ENCODE measurements at regions not wholly inside any gene's neighbourhood (a gene's known extent, or its start where the extent isn't known, plus 50 kb on each side); places are given as distances from the start of the nearest gene placed in this dataset.
"Not testable (repeated sequence)": the region's sequence is repeated elsewhere in the genome, so short reads cannot be mapped to it uniquely, and the experiment has no call there.

GRCh38 chr2:89830341-89831218 is 1139.1 kb downstream of the RPIA start:
- not testable (repeated sequence) for H4K5ac ChIP-seq (ENCODE audit: low read length); H3K79me2 ChIP-seq (ENCODE audit: control insufficient read depth, insufficient read depth, low read length); H2BK15ac ChIP-seq (replicated peaks; ENCODE audit: low read depth); H2AK5ac ChIP-seq (ENCODE audit: low read length); H3K23ac ChIP-seq (ENCODE audit: low read length); H2BK120ac ChIP-seq (ENCODE audit: low read depth, low read length); H3K4ac ChIP-seq (ENCODE audit: low read depth, low read length); H3K4me1 ChIP-seq (ENCODE audit: control insufficient read depth, low read depth, low read length); H3K79me1 ChIP-seq (ENCODE audit: low read length); H3K27me3 ChIP-seq (ENCODE audit: insufficient read depth, low read length, poor library complexity); H3K9ac ChIP-seq (ENCODE audit: low read length); H3K18ac ChIP-seq (ENCODE audit: low read length); H3K4me2 ChIP-seq (ENCODE audit: low read length); H3K27ac ChIP-seq (ENCODE audit: low read depth, low read length); H3K36me3 ChIP-seq (ENCODE audit: control insufficient read depth, insufficient read depth, low read length); H4K8ac ChIP-seq (ENCODE audit: low read depth, low read length); H3K56ac ChIP-seq (ENCODE audit: low read length); H2BK5ac ChIP-seq (ENCODE audit: low read length)
- 98% methylated on average over 9 of the region's 14 CpGs for WGBS (ENCODE audit: extremely low coverage, insufficient coverage, low lambda C conversion rate)
- DNase-seq: peak; percentile 35
- peak overlapping the region; percentile 4 for H3K4me3 ChIP-seq (ENCODE audit: low read length)

DNA sequence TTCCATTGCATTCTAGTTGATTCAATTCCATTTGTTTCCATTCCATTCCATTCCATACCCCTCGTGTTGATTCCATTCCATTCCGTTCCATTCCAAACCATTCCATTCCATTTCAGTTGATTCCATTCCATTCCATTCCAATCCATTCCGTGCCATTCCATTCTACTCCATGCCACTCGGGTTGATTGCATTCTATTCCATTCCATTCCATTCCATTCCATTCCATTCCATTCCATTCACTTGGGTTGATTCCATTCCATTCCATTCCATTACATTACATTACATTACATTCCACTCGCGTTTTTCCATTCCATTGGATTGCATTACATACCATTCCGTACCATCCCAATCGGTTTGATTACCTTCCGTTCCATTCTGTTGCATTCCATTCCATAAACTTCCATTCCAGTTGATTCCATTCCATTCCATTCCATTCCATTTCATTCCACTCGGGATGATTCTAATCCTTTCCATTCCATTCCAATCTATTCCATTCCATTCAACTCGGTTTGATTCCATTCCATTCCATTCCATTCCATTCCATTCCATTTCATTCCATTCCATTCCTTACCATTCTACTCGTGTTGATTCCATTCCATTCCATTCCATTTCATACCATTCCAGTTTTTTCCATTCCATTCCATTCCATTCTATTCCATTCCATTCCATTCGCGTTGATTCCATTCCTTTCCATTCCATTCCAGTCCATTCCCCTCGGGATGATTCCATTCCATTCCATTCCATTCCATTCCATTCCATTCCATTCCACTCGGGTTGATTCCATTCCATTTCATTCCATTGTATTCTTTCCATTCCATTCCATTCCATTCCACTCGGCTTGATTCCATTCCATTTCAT is 1140.4 kb downstream of the RPIA start:
- Histone ChIP-seq H2BK5ac (ENCODE audit: low read length) (no peak overlapping the region), H3K79me1 (ENCODE audit: low read length) (no peaks in the 10 kb centered on the region), H3K4ac (ENCODE audit: low read depth, low read length) (no peak overlapping the region), H3K9ac (ENCODE audit: low read length) (no peak overlapping the region), H3K56ac (ENCODE audit: low read length) (no peak overlapping the region), H2BK120ac (ENCODE audit: low read depth, low read length) (no peak overlapping the region), H3K27ac (ENCODE audit: low read depth, low read length) (no peak overlapping the region), H3K4me3 (ENCODE audit: low read length) (peak overlapping the region; percentile 1), H3K23ac (ENCODE audit: low read length) (no peak overlapping the region), H3K27me3 (ENCODE audit: insufficient read depth, low read length, poor library complexity) (no peaks in the 10 kb centered on the region), H4K5ac (ENCODE audit: low read length) (no peak overlapping the region), H3K18ac (ENCODE audit: low read length) (no peak overlapping the region), H3K4me2 (ENCODE audit: low read length) (no peak overlapping the region), H2AK5ac (ENCODE audit: low read length) (no peak overlapping the region), H4K8ac (ENCODE audit: low read depth, low read length) (no peak overlapping the region), H3K36me3 (ENCODE audit: control insufficient read depth, insufficient read depth, low read length) (peaks cover 2% of the 10 kb centered on the region), H2BK15ac (replicated peaks; ENCODE audit: low read depth) (no peak overlapping the region), H3K4me1 (ENCODE audit: control insufficient read depth, low read depth, low read length) (no peaks in the 10 kb centered on the region), H3K79me2 (ENCODE audit: control insufficient read depth, insufficient read depth, low read length) (no peaks in the 10 kb centered on the region)
- DNase-seq: peak; percentile 33
- 100% methylated on average over 13 of the region's 17 CpGs for WGBS (ENCODE audit: extremely low coverage, insufficient coverage, low lambda C conversion rate)

- Histone ChIP-seq H3K4me3 (ENCODE audit: low read length) (no peak overlapping the region), H2AK5ac (ENCODE audit: low read length) (no peak overlapping the region), H2BK120ac (ENCODE audit: low read depth, low read length) (no peak overlapping the region), H2BK5ac (ENCODE audit: low read length) (no peak overlapping the region), H3K23ac (ENCODE audit: low read length) (no peak overlapping the region), H2BK15ac (replicated peaks; ENCODE audit: low read depth) (no peak overlapping the region), H3K27me3 (ENCODE audit: insufficient read depth, low read length, poor library complexity) (no peaks in the 10 kb centered on the region), H3K79me1 (ENCODE audit: low read length) (no peaks in the 10 kb centered on the region), H4K5ac (ENCODE audit: low read length) (no peak overlapping the region), H3K9ac (ENCODE audit: low read length) (no peak overlapping the region), H3K4me1 (ENCODE audit: control insufficient read depth, low read depth, low read length) (no peaks in the 10 kb centered on the region), H3K18ac (ENCODE audit: low read length) (no peak overlapping the region), H3K27ac (ENCODE audit: low read depth, low read length) (no peak overlapping the region), H3K4ac (ENCODE audit: low read depth, low read length) (no peak overlapping the region), H3K4me2 (ENCODE audit: low read length) (no peak overlapping the region), H3K79me2 (ENCODE audit: control insufficient read depth, insufficient read depth, low read length) (no peaks in the 10 kb centered on the region), H3K56ac (ENCODE audit: low read length) (no peak overlapping the region), H4K8ac (ENCODE audit: low read depth, low read length) (no peak overlapping the region), H3K36me3 (ENCODE audit: control insufficient read depth, insufficient read depth, low read length) (peaks cover 2% of the 10 kb centered on the region)
- 100% methylated on average over 4 of the region's 12 CpGs for WGBS (ENCODE audit: extremely low coverage, insufficient coverage, low lambda C conversion rate)
- peak; percentile 47 for DNase-seq
Measured at GRCh38 chr2:89833116-89833779, 1141.8 kb downstream of the RPIA start.

GRCh38 chr2:89833780-89834117 is 1142.3 kb downstream of the RPIA start:
- no peaks in the 10 kb centered on the region for H3K27me3 ChIP-seq (ENCODE audit: insufficient read depth, low read length, poor library complexity)
- H3K36me3 ChIP-seq (ENCODE audit: control insufficient read depth, insufficient read depth, low read length): peaks cover 2% of the 10 kb centered on the region
- no peaks in the 10 kb centered on the region for H3K79me1 ChIP-seq (ENCODE audit: low read length)
- no peak overlapping the region for H2AK5ac ChIP-seq (ENCODE audit: low read length)
- H3K18ac ChIP-seq (ENCODE audit: low read length): no peak overlapping the region
- H3K27ac ChIP-seq (ENCODE audit: low read depth, low read length): no peak overlapping the region
- DNase-seq: peak; percentile 68
- no peak overlapping the region for H4K5ac ChIP-seq (ENCODE audit: low read length)
- H2BK15ac ChIP-seq (replicated peaks; ENCODE audit: low read depth): no peak overlapping the region
- H2BK5ac ChIP-seq (ENCODE audit: low read length): no peak overlapping the region
- no peak overlapping the region for H3K4me2 ChIP-seq (ENCODE audit: low read length)
- no peak overlapping the region for H4K8ac ChIP-seq (ENCODE audit: low read depth, low read length)
- H3K79me2 ChIP-seq (ENCODE audit: control insufficient read depth, insufficient read depth, low read length): no peaks in the 10 kb centered on the region
- H3K23ac ChIP-seq (ENCODE audit: low read length): no peak overlapping the region
- H3K4me1 ChIP-seq (ENCODE audit: control insufficient read depth, low read depth, low read length): no peaks in the 10 kb centered on the region
- no peak overlapping the region for H3K56ac ChIP-seq (ENCODE audit: low read length)
- no peak overlapping the region for H3K4ac ChIP-seq (ENCODE audit: low read depth, low read length)
- H3K9ac ChIP-seq (ENCODE audit: low read length): no peak overlapping the region
- no peak overlapping the region for H3K4me3 ChIP-seq (ENCODE audit: low read length)
- no peak overlapping the region for H2BK120ac ChIP-seq (ENCODE audit: low read depth, low read length)
- 95% methylated on average over 3 of the region's 4 CpGs for WGBS (ENCODE audit: extremely low coverage, insufficient coverage, low lambda C conversion rate)

GRCh38 chr2:89834306-89834705 is 1142.8 kb downstream of the RPIA start:
- Histone ChIP-seq H3K18ac (ENCODE audit: low read length) (no peak overlapping the region), H3K56ac (ENCODE audit: low read length) (no peak overlapping the region), H3K4me2 (ENCODE audit: low read length) (no peak overlapping the region), H3K79me2 (ENCODE audit: control insufficient read depth, insufficient read depth, low read length) (no peaks in the 10 kb centered on the region), H4K8ac (ENCODE audit: low read depth, low read length) (no peak overlapping the region), H3K4me1 (ENCODE audit: control insufficient read depth, low read depth, low read length) (no peaks in the 10 kb centered on the region), H3K27ac (ENCODE audit: low read depth, low read length) (no peak overlapping the region), H3K27me3 (ENCODE audit: insufficient read depth, low read length, poor library complexity) (no peaks in the 10 kb centered on the region), H3K36me3 (ENCODE audit: control insufficient read depth, insufficient read depth, low read length) (peaks cover 2% of the 10 kb centered on the region), H3K9ac (ENCODE audit: low read length) (no peak overlapping the region), H3K79me1 (ENCODE audit: low read length) (no peaks in the 10 kb centered on the region), H4K5ac (ENCODE audit: low read length) (no peak overlapping the region), H3K4me3 (ENCODE audit: low read length) (peak overlapping the region; percentile 15), H2BK5ac (ENCODE audit: low read length) (no peak overlapping the region), H3K23ac (ENCODE audit: low read length) (no peak overlapping the region), H3K4ac (ENCODE audit: low read depth, low read length) (no peak overlapping the region), H2BK120ac (ENCODE audit: low read depth, low read length) (no peak overlapping the region), H2BK15ac (replicated peaks; ENCODE audit: low read depth) (no peak overlapping the region), H2AK5ac (ENCODE audit: low read length) (no peak overlapping the region)
- 100% methylated on average over 7 of the region's 7 CpGs for WGBS (ENCODE audit: extremely low coverage, insufficient coverage, low lambda C conversion rate)
- DNase-seq: peak; percentile 40

Data from mesendoderm (in vitro differentiated cells).